8988T (cell line): ENCODE measurements at regions not wholly inside any gene's neighbourhood (a gene's known extent, or its start where the extent isn't known, plus 50 kb on each side); places are given as distances from the start of the nearest gene placed in this dataset.

Source experiments
- DNase-seq: peaks from one replicate; pipeline ENCODE4 v3.0.0; 2011

GRCh38 chr2:10239561-10239967, 63.1 kb upstream of the HPCAL1 start:
- DNase-seq, result peak; percentile 55

- no peak for DNase-seq
Measured at GRCh38 chr2:10240161-10240681, 62.5 kb upstream of the HPCAL1 start.

- DNase-seq, result no peak
Measured at GRCh38 chr2:10240911-10241610, 61.6 kb upstream of the HPCAL1 start.

- DNase-seq, result no peak
Measured at GRCh38 chr2:10241641-10242430, 60.9 kb upstream of the HPCAL1 start.

- DNase-seq, result no peak
Measured at GRCh38 chr2:10242451-10242850, 60.3 kb upstream of the HPCAL1 start.

- no peak for DNase-seq
Measured at GRCh38 chr2:10242998-10243925, 59.4 kb upstream of the HPCAL1 start.

- DNase-seq, result no peak
Measured at GRCh38 chr2:10243926-10244270, 58.8 kb upstream of the HPCAL1 start.

GRCh38 chr2:10245021-10245420, 57.7 kb upstream of the HPCAL1 start:
- DNase-seq, result no peak

- no peak for DNase-seq
Measured at GRCh38 chr2:10245661-10246060, 57.0 kb upstream of the HPCAL1 start.

GRCh38 chr2:10246370-10246769, 56.3 kb upstream of the HPCAL1 start:
- DNase-seq, result no peak

GRCh38 chr2:10246831-10247230, 55.9 kb upstream of the HPCAL1 start:
- no peak for DNase-seq

GRCh38 chr2:10249798-10250197, 52.9 kb upstream of the HPCAL1 start:
- no peak for DNase-seq

- DNase-seq, result no peak
Measured at GRCh38 chr2:10252224-10252623, 50.5 kb upstream of the HPCAL1 start.

GRCh38 chr2:10252661-10253060, 50.0 kb upstream of the HPCAL1 start:
- DNase-seq, result no peak
